ENCODE measurements at regions not wholly inside any gene's neighbourhood (a gene's known extent, or its start where the extent isn't known, plus 50 kb on each side); places are given as distances from the start of the nearest gene placed in this dataset.

DNA sequence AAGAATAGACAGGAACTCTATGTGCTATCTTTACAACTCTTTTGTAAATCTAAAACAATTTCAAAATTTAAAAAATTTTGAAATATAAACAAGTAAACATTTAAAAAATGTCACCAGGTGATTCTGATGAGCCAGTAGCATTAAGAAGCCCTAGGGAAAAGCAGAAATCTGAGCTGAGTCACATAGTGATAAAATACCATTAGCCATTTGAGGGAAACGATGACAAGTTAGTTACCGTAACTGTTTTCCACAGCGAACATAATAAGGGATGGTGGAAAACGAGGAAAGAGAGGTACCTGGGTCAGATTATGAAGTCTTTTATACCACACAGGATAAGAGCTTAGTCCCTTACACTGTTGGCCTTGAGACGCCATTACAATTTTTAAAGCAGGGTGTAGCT, 55.5 kb downstream of the PRR15 start:
- Histone ChIP-seq H2BK20ac (ENCODE audit: low read length) (no peak overlapping the region), H3K27ac (ENCODE audit: low read depth, low read length) (no peak overlapping the region), H3K23me2 (ENCODE audit: low read depth, low read length) (no peaks in the 10 kb centered on the region), H2BK120ac (replicated peaks; ENCODE audit: low read depth, low read length) (no peak overlapping the region), H3K79me2 (ENCODE audit: control insufficient read depth in 1 of 2, insufficient read depth in 2 of 2, low read length in 2 of 2) (no peaks in the 10 kb centered on the region), H3K27me3 (replicated peaks in 1 of 4; ENCODE audit: control insufficient read depth in 3 of 4, extremely low read depth in 1 of 4, insufficient read depth in 3 of 4, low read length in 3 of 4) (no peaks in the 10 kb centered on the region), H2AK5ac (ENCODE audit: low read depth, low read length) (no peak overlapping the region), H2BK15ac (ENCODE audit: low read length) (no peak overlapping the region), H3K56ac (replicated peaks; ENCODE audit: insufficient read length, low read depth, low read length) (no peak overlapping the region), H4K5ac (ENCODE audit: insufficient read length, low read depth, low read length) (no peak overlapping the region), H3K4me3 (ENCODE audit: extremely low read depth in 1 of 4, insufficient read depth in 2 of 4, low read depth in 3 of 4, low read length in 4 of 4) (no peak overlapping the region), H2BK12ac (ENCODE audit: low read depth, low read length) (no peak overlapping the region), H4K8ac (ENCODE audit: extremely low read depth, insufficient read depth, low read length) (no peak overlapping the region), H3K4me1 (replicated peaks in 1 of 4; ENCODE audit: control insufficient read depth in 3 of 4, insufficient read depth in 4 of 4, low read length in 3 of 4) (peaks cover 2 to 5% (median 4%) of the 10 kb centered on the region in 4 experiments; a peak in 4 of 7 replicates), H3K4ac (replicated peaks; ENCODE audit: insufficient read length, low read depth, low read length) (no peak overlapping the region), H2BK5ac (ENCODE audit: low read depth, low read length) (no peak overlapping the region), H3K9ac (replicated peaks in 1 of 4; ENCODE audit: extremely low read depth in 1 of 4, low read depth in 3 of 4, low read length in 3 of 4) (no peak overlapping the region), H4K91ac (replicated peaks; ENCODE audit: insufficient read length, low read length) (no peak overlapping the region), H3K9me3 (ENCODE audit: insufficient read depth in 2 of 2, low read depth in 1 of 2, low read length in 1 of 2) (no peaks in the 10 kb centered on the region), H3K14ac (ENCODE audit: insufficient read length) (no peak overlapping the region), H3K4me2 (ENCODE audit: insufficient read depth in 1 of 2, low read depth in 2 of 2, low read length in 2 of 2) (no peak overlapping the region), H3K79me1 (ENCODE audit: low read depth, low read length) (no peaks in the 10 kb centered on the region), H4K20me1 (replicated peaks in 1 of 2; ENCODE audit: control insufficient read depth in 1 of 2, insufficient read depth in 2 of 2, low read length in 2 of 2) (no peaks in the 10 kb centered on the region), H2AFZ (ENCODE audit: low read length) (no peak overlapping the region), H3K23ac (ENCODE audit: insufficient read length) (no peak overlapping the region), H3K36me3 (ENCODE audit: control insufficient read depth in 2 of 4, insufficient read depth in 4 of 4, low read length in 3 of 4) (no peaks in the 10 kb centered on the region), H3K18ac (ENCODE audit: extremely low read depth, low read length) (no peak overlapping the region)
- 89% methylated on average over 5 of the region's 5 CpGs; no CpG with 5 or more reads in 1 of the 2 experiments for WGBS, 2 experiments (ENCODE audit: extremely low coverage in 1 of 2, insufficient coverage in 1 of 2, insufficient read length in 1 of 2, insufficient replicate concordance in 2 of 2, low coverage in 1 of 2, low lambda C conversion rate in 2 of 2, missing lambda C conversion rate in 1 of 2)
- DNase-seq (ENCODE audit: low read depth in 1 of 2, low spot score in 2 of 2) (no peak), FAIRE-seq (no peak)
- POLR2A ChIA-PET (ENCODE audit: partially characterized antibody): interaction anchor here (1.3 kb wide), 1 partner anchor 10 kb away, joined by 4 read pairs; no protein-coding TSS in a partner anchor
- CTCF ChIA-PET (ENCODE audit: partially characterized antibody): interaction anchor here (0.9 to 2.3 kb wide), 5 partner anchors 10 to 697 kb away, joined by 3 to 16 read pairs (median 3); no protein-coding TSS in a partner anchor
- TF ChIP-seq KDM5A (IDR thresholded peaks at IDR 0.05; ENCODE audit: low read length) (no peak), ZNF274 (IDR thresholded peaks at IDR 0.05; ENCODE audit: borderline replicate concordance, extremely low read depth, low read length) (no peak), FOSL1 (IDR thresholded peaks at IDR 0.05; ENCODE audit: insufficient read depth, low read depth, low read length) (no peak), CREB1 (IDR thresholded peaks at IDR 0.05) (no peak)
